Dermis blood vessel endothelial cell (primary cell): ENCODE measurements at regions not wholly inside any gene's neighbourhood (a gene's known extent, or its start where the extent isn't known, plus 50 kb on each side); places are given as distances from the start of the nearest gene placed in this dataset.

Experiments used
- DNase-seq: peaks from one replicate; pipeline ENCODE4 v3.0.0; 2010

DNA sequence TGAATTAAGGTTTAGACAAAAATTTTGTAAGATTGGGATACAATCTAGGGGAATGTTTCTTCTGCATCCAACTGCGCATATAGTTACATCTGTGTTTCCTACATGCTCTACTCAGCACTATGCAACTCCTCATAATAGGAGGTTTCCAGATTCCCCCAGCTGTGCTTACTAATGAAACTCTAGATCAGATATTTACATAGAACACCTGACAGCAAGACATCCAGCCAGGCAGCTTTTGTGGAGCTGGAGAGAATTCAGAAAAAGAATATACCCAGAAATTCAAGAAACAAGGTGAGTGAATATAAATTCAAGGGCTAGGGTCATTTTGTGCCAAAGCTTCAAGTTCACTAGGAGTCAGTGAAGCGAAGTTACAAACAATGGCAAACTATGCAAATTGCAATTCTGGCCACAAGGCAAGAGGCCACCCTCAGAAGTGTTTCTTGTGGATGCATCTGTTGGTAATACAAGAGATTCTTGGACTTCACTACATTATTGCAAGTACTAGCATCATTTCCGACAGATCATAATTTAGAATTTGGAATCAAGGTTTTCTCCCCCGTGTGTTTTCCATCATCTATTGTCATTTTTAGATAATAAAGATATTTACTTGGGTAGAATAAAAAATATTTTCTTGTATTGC is 341.2 kb upstream of the NAV3 start:
- no peak for DNase-seq

DNA sequence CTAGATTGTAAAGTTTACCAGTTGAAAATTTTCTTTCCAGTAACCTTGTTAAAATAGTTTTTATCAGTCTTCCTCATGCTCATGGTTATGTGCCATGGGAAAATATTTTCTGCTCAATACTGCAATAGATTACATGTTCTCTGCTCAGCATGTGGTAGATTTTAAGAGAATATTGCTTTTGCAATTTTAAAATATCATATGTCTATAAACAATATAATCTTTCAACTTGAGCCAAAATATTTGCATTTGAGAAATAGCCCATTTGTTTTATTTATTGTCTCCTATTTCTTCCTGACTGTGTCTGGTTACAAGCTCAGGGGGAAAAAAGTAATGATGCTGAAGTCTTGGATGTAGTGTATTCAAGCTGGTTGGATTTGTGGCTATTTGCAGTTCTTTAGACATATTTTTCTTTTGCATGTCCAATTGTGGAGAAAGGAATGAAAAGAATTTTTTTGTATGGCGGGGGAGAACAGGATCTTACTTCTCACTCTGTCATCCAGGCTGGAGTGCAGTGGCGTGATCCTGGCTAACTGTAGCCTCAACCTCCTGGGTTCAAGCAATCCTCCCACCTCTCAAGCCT is 342.6 kb upstream of the NAV3 start:
- DNase-seq: no peak

GRCh38 chr12:77486872-77487271 is 343.8 kb upstream of the NAV3 start:
- DNase-seq: no peak

- no peak for DNase-seq
Measured at GRCh38 chr12:77485961-77486854, 344.5 kb upstream of the NAV3 start.

DNA sequence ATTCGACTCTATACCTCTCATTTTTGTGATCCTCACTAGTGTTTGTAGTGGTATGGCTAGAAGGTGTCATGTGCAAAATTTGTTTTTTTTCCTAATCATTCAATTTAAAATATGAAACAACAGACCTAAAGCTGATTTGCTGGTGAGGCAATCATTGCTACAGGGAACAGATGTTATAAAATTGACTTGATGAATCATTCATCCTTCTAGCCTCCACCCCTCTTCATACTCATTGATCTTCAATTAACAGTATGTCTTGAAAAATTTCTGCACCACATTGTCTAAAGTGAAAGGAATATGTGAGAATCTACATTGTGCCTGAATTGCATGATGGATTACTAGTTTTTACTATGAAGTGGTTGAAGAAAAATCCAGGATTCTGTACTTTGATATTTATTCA is 349.0 kb upstream of the NAV3 start:
- no peak for DNase-seq

DNA sequence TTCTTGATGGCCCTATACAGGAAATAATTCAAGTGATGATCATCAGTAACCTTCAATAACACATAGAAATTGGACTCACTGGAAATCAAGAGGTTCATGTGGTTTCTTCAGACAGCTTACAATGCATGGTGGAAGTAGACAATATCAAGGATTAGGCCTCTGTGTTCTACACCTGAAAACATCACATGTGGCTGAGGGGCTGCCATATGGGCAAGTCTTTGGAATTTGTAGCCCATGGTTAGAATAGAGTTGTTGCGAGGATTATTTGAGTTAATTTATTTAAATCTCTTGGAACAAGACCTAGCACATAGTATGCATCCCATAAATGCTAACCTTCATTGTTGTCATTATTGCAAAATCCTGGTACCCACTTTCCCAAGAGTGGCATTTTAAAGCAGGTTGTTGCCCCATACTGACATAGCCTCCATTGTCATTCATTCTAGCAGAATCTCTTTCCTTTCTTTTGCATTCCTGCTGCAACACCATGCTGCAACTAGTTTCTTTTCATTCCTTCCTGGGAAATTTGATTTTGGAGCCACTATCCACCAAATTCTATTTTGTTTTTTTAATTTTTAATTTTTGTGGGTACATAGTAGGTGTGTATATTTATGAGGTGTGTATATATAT is 352.7 kb upstream of the NAV3 start:
- no peak for DNase-seq

- no peak for DNase-seq
Measured at GRCh38 chr12:77471801-77472200, 358.9 kb upstream of the NAV3 start.

- DNase-seq: no peak
Measured at GRCh38 chr12:77469578-77470333, 360.9 kb upstream of the NAV3 start.

DNA sequence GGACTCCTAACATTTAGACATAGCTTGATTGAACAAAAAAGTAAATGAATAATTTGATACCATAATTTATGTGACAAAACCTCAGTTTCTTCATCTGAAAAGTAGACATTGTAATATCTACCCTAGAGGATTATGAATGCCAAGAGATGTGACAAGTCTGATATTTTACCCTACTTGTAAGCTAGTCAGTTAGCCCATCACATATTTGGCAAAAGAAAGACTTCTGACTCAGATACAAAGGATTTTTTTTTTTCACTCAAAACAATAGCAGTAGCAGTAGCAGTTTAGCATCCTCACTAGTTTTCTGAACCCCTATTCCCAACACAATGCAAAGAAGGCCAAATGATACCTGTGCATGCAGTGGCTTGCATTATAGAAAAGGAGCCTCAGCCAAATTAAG is 377.3 kb upstream of the E2F7 start:
- DNase-seq: no peak

DNA sequence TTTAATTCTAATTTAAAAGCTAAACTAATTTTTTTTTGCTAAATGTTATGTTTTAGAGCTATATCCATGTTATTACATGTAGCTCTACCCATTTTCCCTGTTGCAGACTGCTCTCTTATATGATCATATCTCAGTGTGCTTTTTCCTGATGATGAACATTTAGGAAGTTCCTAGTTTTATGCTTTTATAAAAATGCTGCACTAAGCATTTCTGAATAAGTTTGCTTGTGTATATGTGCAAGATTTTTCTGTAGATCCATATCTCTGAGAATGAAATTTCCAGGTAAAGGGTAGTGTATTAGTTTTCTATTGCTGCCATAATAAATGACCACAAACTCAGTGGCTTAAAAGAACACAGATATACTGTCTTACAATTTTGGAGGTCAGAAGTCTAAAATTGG is 374.4 kb upstream of the E2F7 start:
- no peak for DNase-seq

DNA sequence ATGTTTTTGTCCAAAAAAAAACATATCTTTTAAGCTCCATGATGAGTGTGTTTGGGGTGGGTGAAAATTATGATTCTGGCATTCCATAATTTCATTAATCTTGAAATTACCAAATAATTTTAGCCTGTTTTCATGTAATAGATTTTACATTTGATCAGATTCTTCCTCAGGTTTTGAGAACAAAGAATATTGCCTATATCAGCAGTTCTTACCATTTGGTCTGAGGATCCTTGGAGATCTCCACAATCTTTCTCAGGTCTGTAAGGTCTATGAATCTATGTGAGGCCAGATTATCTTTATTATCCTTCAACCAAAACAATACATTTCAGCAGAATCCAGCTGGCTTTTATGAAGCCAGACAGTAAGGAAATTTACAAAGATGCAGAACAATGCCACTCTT is 373.3 kb upstream of the E2F7 start:
- no peak for DNase-seq

GRCh38 chr12:77437206-77437605 is 371.8 kb upstream of the E2F7 start:
- no peak for DNase-seq

DNA sequence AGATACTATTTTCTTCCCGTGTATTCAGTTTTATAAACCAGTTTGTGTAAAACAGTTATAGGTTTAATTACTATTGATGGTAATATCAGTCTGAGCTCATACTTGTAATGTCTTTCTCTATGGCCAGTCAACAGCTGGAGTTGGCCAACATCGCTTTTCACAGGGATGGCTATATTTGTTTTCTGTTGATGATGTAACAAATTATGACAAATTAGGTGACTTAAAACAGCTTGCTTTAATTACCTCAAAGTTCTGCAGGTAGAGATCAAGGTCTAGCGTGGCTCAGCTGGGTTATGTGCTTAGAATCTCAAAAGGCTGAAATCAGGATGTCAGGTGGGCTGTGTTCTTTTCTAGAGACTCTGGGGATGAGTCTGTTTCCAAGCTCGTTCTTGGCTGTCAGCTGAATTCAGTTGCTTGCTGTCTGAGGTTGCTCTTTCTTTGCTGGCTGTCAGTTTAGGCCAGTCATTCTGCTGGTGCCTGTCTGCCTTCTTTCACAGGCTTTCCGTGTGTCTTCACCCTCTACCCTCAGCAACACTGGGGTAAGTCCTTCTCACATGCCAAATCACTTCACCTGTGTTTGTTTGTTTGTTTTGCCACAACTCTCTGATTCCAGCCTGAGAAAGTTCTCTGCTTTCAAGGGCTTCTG is 370.2 kb upstream of the E2F7 start:
- no peak for DNase-seq

GRCh38 chr12:77433799-77434198 is 368.4 kb upstream of the E2F7 start:
- no peak for DNase-seq

DNA sequence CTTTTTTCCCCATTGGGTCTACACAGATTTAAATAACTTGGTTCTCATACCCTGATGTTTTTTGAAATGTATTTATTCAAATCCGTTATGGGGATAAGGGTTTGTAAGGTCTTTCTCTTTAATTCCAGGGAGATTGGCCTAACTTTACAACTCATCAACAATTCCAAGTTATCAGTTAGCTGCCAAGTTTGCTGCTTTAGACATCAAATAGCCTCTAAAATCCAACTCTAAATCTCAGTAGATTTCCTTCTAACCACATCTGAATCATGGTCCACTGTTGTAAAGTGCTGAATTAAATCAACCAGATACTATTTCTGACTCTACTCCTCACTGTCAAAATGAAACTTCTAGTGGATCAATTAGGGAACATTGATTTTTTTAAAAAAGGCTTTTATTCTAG is 364.1 kb upstream of the E2F7 start:
- DNase-seq: no peak

DNA sequence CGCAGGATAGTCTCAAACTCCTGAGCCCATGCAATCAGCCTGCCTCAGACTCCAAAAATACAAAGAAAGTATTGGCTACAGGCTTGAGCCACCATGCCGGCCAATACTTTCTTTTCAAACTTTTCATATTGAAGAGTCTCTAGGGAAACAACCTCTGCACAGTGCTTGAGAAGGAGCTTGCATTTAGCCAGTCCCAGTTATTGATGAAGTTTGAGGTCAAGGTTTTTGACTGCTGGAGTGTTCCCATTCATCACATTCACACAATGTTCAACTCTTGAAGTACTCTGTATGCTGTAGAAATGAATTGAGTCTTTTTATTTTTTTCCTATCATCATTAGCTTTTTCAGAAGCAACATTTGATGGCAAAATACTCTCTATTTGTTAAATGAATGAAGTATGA is 355.8 kb upstream of the E2F7 start:
- DNase-seq: no peak

- DNase-seq: no peak
Measured at GRCh38 chr12:77409551-77409950, 344.2 kb upstream of the E2F7 start.

DNA sequence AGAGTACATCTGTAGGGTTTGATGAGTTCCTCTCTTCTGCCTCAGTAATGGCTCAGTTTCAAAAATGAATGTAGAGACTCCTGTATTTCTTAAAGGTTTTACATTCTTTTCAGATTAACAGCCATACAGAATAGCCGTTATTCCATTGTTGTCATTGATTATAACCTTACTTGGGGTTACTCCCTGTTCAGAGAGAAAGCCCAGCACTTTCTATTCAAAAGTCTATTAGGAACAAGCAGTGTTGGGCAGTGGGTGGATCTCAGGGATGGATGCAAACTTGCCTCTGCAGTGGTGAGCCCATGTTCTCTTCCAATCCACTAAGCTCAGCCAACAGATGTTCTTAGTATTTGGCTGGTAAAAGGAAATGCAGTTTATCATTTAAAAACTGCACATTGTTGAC is 342.6 kb upstream of the E2F7 start:
- DNase-seq: no peak

DNA sequence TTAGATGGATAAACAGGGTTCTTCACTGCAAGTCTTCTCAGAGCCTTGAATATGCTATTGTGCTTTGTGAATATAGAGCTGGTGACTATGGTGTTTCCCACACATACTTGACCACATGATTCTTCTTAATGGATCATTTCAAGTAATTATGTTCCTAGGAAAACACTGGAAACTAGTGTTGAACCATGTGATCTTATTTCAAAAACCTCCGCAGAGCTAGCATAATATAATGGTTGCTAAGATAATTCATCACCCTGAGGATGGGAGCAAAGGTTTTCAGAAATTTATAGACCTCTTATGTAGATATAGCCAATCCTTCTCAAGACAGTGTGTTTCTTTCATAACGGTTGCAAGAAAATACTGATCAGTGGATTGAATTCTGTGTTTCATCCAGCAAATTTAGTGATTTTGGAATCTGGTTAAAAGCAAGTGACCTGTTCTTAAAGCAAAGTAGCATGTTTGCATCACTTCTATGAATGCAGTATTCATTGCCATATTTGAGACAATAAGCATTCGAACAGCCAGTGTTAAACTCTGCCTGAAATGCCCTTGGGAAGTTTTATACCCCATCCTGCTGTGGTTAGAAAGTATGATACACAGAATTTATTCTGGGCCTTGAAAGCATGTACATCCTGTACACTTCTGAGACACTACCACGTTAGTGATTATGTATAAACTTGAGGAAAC is 341.0 kb upstream of the E2F7 start:
- no peak for DNase-seq

DNA sequence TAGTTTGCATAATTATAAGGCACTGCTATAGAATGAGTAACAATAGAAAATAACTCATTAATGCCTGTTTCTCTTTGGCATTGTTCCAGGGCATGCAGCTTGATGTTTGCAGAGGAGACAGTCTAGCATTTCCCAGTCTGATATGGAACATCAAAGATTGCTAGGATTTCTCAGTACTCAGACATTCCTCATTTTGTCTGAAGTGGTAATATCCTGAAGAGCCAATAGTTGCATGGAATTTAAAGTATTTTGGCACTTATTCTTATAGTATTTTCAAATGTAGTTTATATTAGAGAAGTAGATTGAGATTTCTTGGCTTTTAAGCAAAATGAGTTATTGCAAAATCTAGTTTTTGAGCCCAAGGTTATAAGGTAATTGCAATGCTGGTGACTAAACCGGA is 337.3 kb upstream of the E2F7 start:
- peak; percentile 8 for DNase-seq

DNA sequence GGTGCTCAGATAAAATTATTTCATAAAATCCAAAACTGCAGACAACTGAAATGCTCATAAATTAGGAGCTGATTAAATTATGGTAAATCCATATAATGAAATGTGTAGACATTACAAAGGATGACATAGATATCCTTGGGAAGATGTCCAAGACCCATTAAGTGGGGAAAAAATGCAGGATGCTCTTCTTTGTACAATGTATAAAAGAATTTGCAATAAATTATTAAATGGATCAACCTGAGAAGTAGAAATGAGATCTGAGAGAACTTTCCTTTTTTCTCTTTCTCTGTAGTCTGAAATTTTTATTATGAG is 336.4 kb upstream of the E2F7 start:
- no peak for DNase-seq
